AG04450 (cell line): ENCODE measurements at regions not wholly inside any gene's neighbourhood (a gene's known extent, or its start where the extent isn't known, plus 50 kb on each side); places are given as distances from the start of the nearest gene placed in this dataset. TPM values are rescaled to one million over a fixed set of nuclear protein-coding genes. Genes with fewer than 3 reads are reported as not detected.

Source experiments
- CTCF ChIA-PET: fragments of 300-600, 350-600 bp; formaldehyde crosslinking; extraction: SDS; loops from one replicate; lab custom pipeline; 2022; ENCODE audit warnings: antibody characterized with exemption, inconsistent platforms; lab: Charles Lee
- POLR2A ChIA-PET: fragments of 350-600 bp; formaldehyde crosslinking; extraction: SDS; loops from one replicate; lab custom pipeline; 2021; ENCODE audit warnings: antibody characterized with exemption, inconsistent platforms; lab: Yijun Ruan, JAX
- DNase-seq: peaks from one replicate; pipeline ENCODE4 v3.0.0-alpha.2; 2011; ENCODE audit warnings: low read depth, low spot score
- H3K27ac ChIP-seq: one replicate; pipeline ENCODE4 v1.5.1; 2012; ENCODE audit warnings: low read depth, low read length, control low read depth
- H3K27me3 ChIP-seq: one replicate; pipeline ENCODE4 v1.6.0; 2012; ENCODE audit warnings: low read length; ENCODE audit not compliant: control insufficient read depth, insufficient read depth
- H3K4me3 ChIP-seq: 2 replicates; pipeline ENCODE4 v1.5.1; 2011; ENCODE audit warnings: mild to moderate bottlenecking, low read depth, low read length, control low read depth
- H3K9me3 ChIP-seq: 2 replicates; pipeline ENCODE4 v1.5.1; 2012; ENCODE audit warnings: low read length; ENCODE audit not compliant: control insufficient read depth, insufficient read depth
- small RNA-seq: library from RNA; depleted of rRNA; stranded (forward); fragments of <200 nt; gene quantifications from one replicate; pipeline ENCODE3, GENCODE V24; 2012; ENCODE audit warnings: low read depth; ENCODE audit not compliant: insufficient read length
- TF ChIP-seq, protein P1 (sequence below): IDR thresholded peaks from 2 replicates; pipeline ENCODE4 v1.5.1; 2011; ENCODE audit warnings: low read depth, low read length, control low read depth, inconsistent platforms

DNA sequence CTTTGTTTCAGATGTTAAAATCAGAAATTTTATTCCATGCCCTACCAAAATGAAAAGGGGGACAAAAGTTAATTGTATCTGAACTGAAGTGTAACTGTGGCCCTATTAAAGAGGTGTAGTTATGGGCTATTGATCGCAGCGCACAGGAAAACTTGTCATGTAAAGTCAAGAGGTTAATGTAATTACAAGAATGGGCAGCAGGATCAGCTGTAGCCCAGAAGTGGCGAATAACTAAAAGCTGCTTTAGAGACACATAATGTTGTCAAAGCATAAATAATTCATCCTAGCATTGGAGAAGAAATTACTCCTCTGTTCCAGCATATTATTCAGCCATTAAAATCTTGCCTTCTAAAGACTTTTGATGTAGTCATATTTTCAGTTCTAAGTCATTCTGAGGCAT, 211.8 kb downstream of the EPHA4 start:
- CTCF ChIA-PET = no interaction called here
- Histone ChIP-seq H3K27me3 (no peaks in the 10 kb centered on the region), H3K4me3 (no peak overlapping the region), H3K9me3 (no peaks in the 10 kb centered on the region), H3K27ac (no peak overlapping the region)
- TF ChIP-seq, protein P1, sequence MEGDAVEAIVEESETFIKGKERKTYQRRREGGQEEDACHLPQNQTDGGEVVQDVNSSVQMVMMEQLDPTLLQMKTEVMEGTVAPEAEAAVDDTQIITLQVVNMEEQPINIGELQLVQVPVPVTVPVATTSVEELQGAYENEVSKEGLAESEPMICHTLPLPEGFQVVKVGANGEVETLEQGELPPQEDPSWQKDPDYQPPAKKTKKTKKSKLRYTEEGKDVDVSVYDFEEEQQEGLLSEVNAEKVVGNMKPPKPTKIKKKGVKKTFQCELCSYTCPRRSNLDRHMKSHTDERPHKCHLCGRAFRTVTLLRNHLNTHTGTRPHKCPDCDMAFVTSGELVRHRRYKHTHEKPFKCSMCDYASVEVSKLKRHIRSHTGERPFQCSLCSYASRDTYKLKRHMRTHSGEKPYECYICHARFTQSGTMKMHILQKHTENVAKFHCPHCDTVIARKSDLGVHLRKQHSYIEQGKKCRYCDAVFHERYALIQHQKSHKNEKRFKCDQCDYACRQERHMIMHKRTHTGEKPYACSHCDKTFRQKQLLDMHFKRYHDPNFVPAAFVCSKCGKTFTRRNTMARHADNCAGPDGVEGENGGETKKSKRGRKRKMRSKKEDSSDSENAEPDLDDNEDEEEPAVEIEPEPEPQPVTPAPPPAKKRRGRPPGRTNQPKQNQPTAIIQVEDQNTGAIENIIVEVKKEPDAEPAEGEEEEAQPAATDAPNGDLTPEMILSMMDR = no peak
- POLR2A ChIA-PET = no interaction called here
- no peak for DNase-seq

- Histone ChIP-seq H3K27me3 (no peaks in the 10 kb centered on the region), H3K4me3 (no peak overlapping the region), H3K27ac (no peak overlapping the region), H3K9me3 (no peaks in the 10 kb centered on the region)
- TF ChIP-seq, protein P1 = no peak
- ChIA-PET POLR2A (no interaction called here), CTCF (no interaction called here)
- no peak for DNase-seq
These were observed 211.4 kb downstream of the EPHA4 start for GRCh38 chr2:221360742-221361141.

DNA sequence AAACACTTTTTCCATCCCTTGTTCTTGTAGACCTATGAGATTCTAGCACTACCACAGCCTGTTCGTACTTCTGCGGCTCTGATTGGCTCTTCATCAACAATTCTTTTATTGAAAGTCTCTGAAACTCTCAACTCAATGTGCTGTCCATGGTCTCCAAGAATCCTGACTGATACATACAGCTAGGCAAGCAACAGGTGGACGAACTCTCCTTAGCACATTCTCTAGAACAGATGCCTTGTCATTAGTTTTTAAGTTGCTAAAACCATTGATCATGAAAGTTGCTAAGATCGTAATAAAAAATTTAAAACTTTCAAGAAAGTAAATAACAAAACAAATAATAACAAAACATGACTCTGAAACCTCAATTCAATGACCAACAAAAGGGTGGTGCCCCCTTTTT, 210.5 kb downstream of the EPHA4 start:
- TF ChIP-seq, protein P1 = no peak
- CTCF ChIA-PET = no interaction called here
- DNase-seq = no peak
- Histone ChIP-seq H3K27ac (no peak overlapping the region), H3K27me3 (no peaks in the 10 kb centered on the region), H3K9me3 (no peaks in the 10 kb centered on the region), H3K4me3 (no peak overlapping the region)
- POLR2A ChIA-PET = no interaction called here

GRCh38 chr2:221364672-221365071, 207.4 kb downstream of the EPHA4 start:
- POLR2A ChIA-PET = no interaction called here
- CTCF ChIA-PET = no interaction called here
- TF ChIP-seq, protein P1 = no peak

More at GRCh38 chr2:221364672-221365071, 207.4 kb downstream of the EPHA4 start:
- DNase-seq = no peak
- Histone ChIP-seq H3K27ac (no peak overlapping the region), H3K4me3 (no peak overlapping the region), H3K9me3 (no peaks in the 10 kb centered on the region), H3K27me3 (peaks cover under 1% of the 10 kb centered on the region)

Small RNAs in the stretch of these regions (small RNA-seq; reads per million reads assigned to genes)
- gene AC011233.1 = not detected
- gene MIR4268 = not detected
